ENCODE measurements at regions not wholly inside any gene's neighbourhood (a gene's known extent, or its start where the extent isn't known, plus 50 kb on each side); places are given as distances from the start of the nearest gene placed in this dataset.

GRCh38 chr12:34207858-34208257 is 185.6 kb downstream of the ALG10 start:
- TF ChIP-seq KLF16 (tag by site-specific recombination; IDR thresholded peaks at IDR 0.05) (no peak), ZNF707 (tag by site-specific recombination; IDR thresholded peaks at IDR 0.05) (no peak)
